OCI-LY3 (cell line): ENCODE measurements at regions not wholly inside any gene's neighbourhood (a gene's known extent, or its start where the extent isn't known, plus 50 kb on each side); places are given as distances from the start of the nearest gene placed in this dataset.

Experiments
- CTCF ChIP-seq: fragments of 200-600, 300-600 bp; sonication (generic); IDR thresholded peaks from 2 replicates; pipeline ENCODE4 v1.5.1; 2014; ENCODE audit warnings: antibody characterized with exemption, low read length, low read depth
- EZH2phosphoT487 ChIP-seq: fragments of 200-600 bp; shearing (Covaris generic); IDR thresholded peaks from 2 replicates; pipeline ENCODE4 v1.6.1; 2018; ENCODE audit warnings: antibody characterized with exemption, mixed run types, low read depth

- TF ChIP-seq CTCF: no peak
- TF ChIP-seq EZH2phosphoT487: no peak
These were observed 75.9 kb upstream of the NXPH1 start for GRCh38 chr7:8357536-8357935.
